ENCODE measurements at regions not wholly inside any gene's neighbourhood (a gene's known extent, or its start where the extent isn't known, plus 50 kb on each side); places are given as distances from the start of the nearest gene placed in this dataset.
"Not testable (repeated sequence)": the region's sequence is repeated elsewhere in the genome, so short reads cannot be mapped to it uniquely, and the experiment has no call there.

- no peak for DNase-seq (ENCODE audit: low spot score)
- TF ChIP-seq CTCF (IDR thresholded peaks at IDR 0.05; ENCODE audit: borderline replicate concordance, control extremely low read depth, extremely low read depth, insufficient read depth, missing control alignments), result no peak
- in situ Hi-C loops (cut with MboI; ENCODE audit: low sequenced_read_pairs, unreplicated experiment), result no loop called here
These were observed 84.8 kb upstream of the FICD start for GRCh38 chr12:108430245-108430644.

GRCh38 chr12:108425238-108425795 lies 86.2 kb upstream of the CMKLR1 start:
- in situ Hi-C loops (cut with MboI; ENCODE audit: low sequenced_read_pairs, unreplicated experiment), result no loop called here
- DNase-seq (ENCODE audit: low spot score), result no peak
- no peak for TF ChIP-seq CTCF (IDR thresholded peaks at IDR 0.05; ENCODE audit: borderline replicate concordance, control extremely low read depth, extremely low read depth, insufficient read depth, missing control alignments)

- in situ Hi-C loops (cut with MboI; ENCODE audit: low sequenced_read_pairs, unreplicated experiment), result no loop called here
- no peak for TF ChIP-seq CTCF (IDR thresholded peaks at IDR 0.05; ENCODE audit: borderline replicate concordance, control extremely low read depth, extremely low read depth, insufficient read depth, missing control alignments)
These were observed 85.7 kb upstream of the CMKLR1 start for GRCh38 chr12:108424816-108425215.

GRCh38 chr12:108424026-108424425 lies 84.9 kb upstream of the CMKLR1 start:
- DNase-seq (ENCODE audit: low spot score), result no peak
- no peak for TF ChIP-seq CTCF (IDR thresholded peaks at IDR 0.05; ENCODE audit: borderline replicate concordance, control extremely low read depth, extremely low read depth, insufficient read depth, missing control alignments)
- in situ Hi-C loops (cut with MboI; ENCODE audit: low sequenced_read_pairs, unreplicated experiment), result no loop called here

More at GRCh38 chr12:108424816-108425215, 85.7 kb upstream of the CMKLR1 start:
- no peak for DNase-seq (ENCODE audit: low spot score)

- TF ChIP-seq CTCF (IDR thresholded peaks at IDR 0.05; ENCODE audit: borderline replicate concordance, control extremely low read depth, extremely low read depth, insufficient read depth, missing control alignments), result no peak
- no peak for DNase-seq (ENCODE audit: low spot score)
- in situ Hi-C loops (cut with MboI; ENCODE audit: low sequenced_read_pairs, unreplicated experiment), result no loop called here
These were observed 84.4 kb upstream of the CMKLR1 start for GRCh38 chr12:108423486-108423885.

GRCh38 chr12:108421082-108421481 lies 82.0 kb upstream of the CMKLR1 start:
- in situ Hi-C loops (cut with MboI; ENCODE audit: low sequenced_read_pairs, unreplicated experiment), result not testable (repeated sequence)

GRCh38 chr12:108420421-108420820 lies 81.3 kb upstream of the CMKLR1 start:
- in situ Hi-C loops (cut with MboI; ENCODE audit: low sequenced_read_pairs, unreplicated experiment); DNase-seq (ENCODE audit: low spot score): not testable (repeated sequence)

More at GRCh38 chr12:108421082-108421481, 82.0 kb upstream of the CMKLR1 start:
- DNase-seq (ENCODE audit: low spot score), result not testable (repeated sequence)

GRCh38 chr12:108419949-108420348 lies 80.8 kb upstream of the CMKLR1 start:
- TF ChIP-seq CTCF (IDR thresholded peaks at IDR 0.05; ENCODE audit: borderline replicate concordance, control extremely low read depth, extremely low read depth, insufficient read depth, missing control alignments), result no peak
- in situ Hi-C loops (cut with MboI; ENCODE audit: low sequenced_read_pairs, unreplicated experiment), result no loop called here
- DNase-seq (ENCODE audit: low spot score), result no peak
